Sigmoid colon (tissue), 6 donors: ENCODE measurements at regions not wholly inside any gene's neighbourhood (a gene's known extent, or its start where the extent isn't known, plus 50 kb on each side); places are given as distances from the start of the nearest gene placed in this dataset.

Experiments
- DNase-seq: peaks from one replicate; pipeline ENCODE4 v3.0.0-alpha.2; 2019
- H3K27ac ChIP-seq, 4 donors: fragments of 200-600 bp; sonication (generic); one replicate each; pipeline ENCODE4 v1.5.1; 2016 to 2019; ENCODE audit warnings: mild to moderate bottlenecking in 1 of 4
- H3K27me3 ChIP-seq, 3 donors: fragments of 200-600 bp; sonication (generic); one replicate each; pipeline ENCODE4 v1.5.1; 2019; ENCODE audit warnings: mild to moderate bottlenecking in 1 of 3
- H3K36me3 ChIP-seq, 4 donors: fragments of 200-600 bp; sonication (generic); one replicate each; pipeline ENCODE4 v1.5.1; 2016 to 2019
- H3K4me1 ChIP-seq, 4 donors: fragments of 200-600 bp; sonication (generic); one replicate each; pipeline ENCODE4 v1.5.1; 2017 to 2019
- H3K4me3 ChIP-seq, 4 donors: fragments of 200-600 bp; sonication (generic); one replicate each; pipeline ENCODE4 v1.5.1; 2017 to 2019; ENCODE audit warnings: mild to moderate bottlenecking in 2 of 4, moderate library complexity in 1 of 4
- H3K9me3 ChIP-seq, 4 donors: fragments of 200-600 bp in 3 of 4; sonication (generic) in 3 of 4; one replicate each; pipeline versions ENCODE4 v1.5.1 to v1.6.1; 2013 to 2019
- CTCF ChIP-seq, 4 experiments: fragments of 450-650 bp in 3 of 4; fragments of 200-600 bp in 1 of 4; IDR thresholded peaks; one replicate each; pipeline ENCODE4 v1.5.1; 2016 to 2019; ENCODE audit warnings: antibody characterized with exemption in 4 of 4, mild to moderate bottlenecking in 3 of 4, moderate library complexity in 2 of 4
- EP300 ChIP-seq, 4 donors: sonication (generic); formaldehyde crosslinking; IDR thresholded peaks; one replicate each; pipeline ENCODE4 v1.6.1; 2017; ENCODE audit warnings: antibody characterized with exemption in 4 of 4
- POLR2A ChIP-seq, 2 donors: fragments of 450-650 bp; IDR thresholded peaks; one replicate each; pipeline ENCODE4 v1.6.1; 2016; ENCODE audit warnings: antibody characterized with exemption in 2 of 2, mild to moderate bottlenecking in 2 of 2, moderate library complexity in 2 of 2
- POLR2AphosphoS5 ChIP-seq, 4 donors: sonication (generic); formaldehyde crosslinking; IDR thresholded peaks; one replicate each; pipeline ENCODE4 v1.6.1; 2017; ENCODE audit warnings: antibody characterized with exemption in 4 of 4
- WGBS, 2 donors: extraction: QIAGEN DNeasy Blood & Tissue Kit; methylation state at CpG; one replicate each; pipeline ENCODE4 v1.1.7; 2013; 5-methylcytosine and 5-hydroxymethylcytosine counted together
- intact Hi-C: fragments of 100-400 bp; cut with DNase I; formaldehyde crosslinking; loops from one replicate; pipeline ENCODE4 v1.15.1; 2023
- donor health status: healthy with polysubstance abuse.
- donor health status: healthy.

GRCh38 chr2:67054728-67055127 lies 342.4 kb upstream of the ETAA1 start:
- WGBS, 2 donors, result 67 to 72% methylated on average over 3 of the region's 3 CpGs
- Histone ChIP-seq H3K4me3 (no peak overlapping the region), H3K4me1 (peaks cover 0 to 23% (median 0%) of the 10 kb centered on the region in 4 donors), H3K36me3 (no peaks in the 10 kb centered on the region), H3K27ac (no peak overlapping the region), H3K27me3 (no peaks in the 10 kb centered on the region), H3K9me3 (no peaks in the 10 kb centered on the region)
- no peak for TF ChIP-seq POLR2AphosphoS5 (IDR thresholded peaks at IDR 0.05)
- TF ChIP-seq POLR2A (IDR thresholded peaks at IDR 0.05), result no peak
- no peak for TF ChIP-seq CTCF (IDR thresholded peaks at IDR 0.05)
- no peak for TF ChIP-seq EP300 (IDR thresholded peaks at IDR 0.05)
- intact Hi-C loops, result no loop called here
- no peak for DNase-seq

DNA sequence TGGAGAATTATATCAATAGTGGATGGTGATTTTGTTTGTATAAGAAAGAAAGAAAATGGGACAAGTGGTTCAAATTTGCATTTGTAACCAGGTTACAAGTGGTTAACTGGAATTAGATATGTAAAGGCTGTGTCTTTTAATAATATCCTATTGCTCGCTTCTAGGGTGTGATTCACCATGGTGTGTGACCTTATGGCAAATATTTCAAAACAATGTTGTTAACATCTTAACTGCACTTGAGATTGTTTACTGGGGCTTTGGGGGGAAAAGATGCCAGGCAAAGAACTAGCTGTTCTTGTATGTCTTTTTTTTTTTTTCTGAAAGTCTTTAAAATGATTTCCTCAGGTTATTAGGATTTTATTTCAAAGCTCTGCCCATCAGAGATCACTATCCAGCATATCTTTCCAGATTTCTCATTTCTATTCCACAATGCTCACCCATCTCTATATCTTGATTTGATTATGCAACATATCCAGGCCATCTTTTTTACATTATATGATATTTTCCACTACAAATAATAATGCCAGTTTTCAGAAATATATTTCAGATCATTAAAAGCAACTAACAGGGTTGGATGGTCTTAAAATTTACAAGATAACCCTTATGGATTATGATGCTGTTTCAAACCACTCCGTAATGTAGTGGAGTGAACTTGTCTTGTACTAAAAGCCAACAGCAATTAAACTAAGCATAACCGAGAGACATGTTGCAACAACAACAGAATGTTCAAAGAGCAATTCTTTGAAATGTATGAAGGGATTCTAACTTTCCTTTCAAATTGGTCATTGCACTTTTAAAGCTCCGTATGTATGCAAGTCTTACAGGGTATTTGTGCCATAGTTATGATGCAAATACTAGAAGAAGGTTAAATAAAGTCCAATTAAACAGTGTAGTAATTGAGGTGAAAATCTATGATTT lies 341.5 kb upstream of the ETAA1 start:
- Histone ChIP-seq H3K27me3 (no peaks in the 10 kb centered on the region), H3K4me3 (no peak overlapping the region), H3K9me3 (no peaks in the 10 kb centered on the region), H3K27ac (peak overlapping the region in 1 of 4 donors; percentile 9), H3K4me1 (peaks cover 0 to 23% (median 0%) of the 10 kb centered on the region in 4 donors), H3K36me3 (no peaks in the 10 kb centered on the region)
- 60 to 80% methylated on average over 4 of the region's 4 CpGs for WGBS, 2 donors
- DNase-seq, result no peak
- TF ChIP-seq CTCF (IDR thresholded peaks at IDR 0.05) (no peak), POLR2AphosphoS5 (IDR thresholded peaks at IDR 0.05) (no peak), POLR2A (IDR thresholded peaks at IDR 0.05) (no peak), EP300 (IDR thresholded peaks at IDR 0.05) (no peak)
- intact Hi-C loops, result no loop called here

DNA sequence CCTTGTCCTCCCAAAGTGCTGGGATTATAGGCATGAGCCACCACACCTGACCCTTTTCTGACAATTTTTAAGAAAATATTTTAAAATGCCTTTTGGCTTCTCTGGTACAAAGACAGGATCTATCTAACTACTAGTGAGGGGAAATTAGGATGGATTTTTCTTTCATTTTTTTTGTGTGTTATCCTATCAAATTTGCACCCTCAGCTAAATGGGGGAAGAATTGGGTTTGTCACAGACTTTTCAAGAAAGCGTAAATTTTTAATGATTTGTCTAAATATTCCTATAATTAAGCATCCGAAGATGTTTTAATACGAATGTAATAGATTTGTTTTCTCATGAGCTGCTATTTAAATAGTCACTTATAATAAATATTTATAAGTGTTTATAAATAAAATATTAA lies 340.0 kb upstream of the ETAA1 start:
- 87 to 90% methylated on average over 3 of the region's 3 CpGs for WGBS, 2 donors
- no peaks in the 10 kb centered on the region for H3K9me3 ChIP-seq
- H3K27me3 ChIP-seq, result no peaks in the 10 kb centered on the region
- intact Hi-C loops, result no loop called here
- peaks cover 0 to 23% (median 0%) of the 10 kb centered on the region in 4 donors for H3K4me1 ChIP-seq
- H3K36me3 ChIP-seq, result no peaks in the 10 kb centered on the region
- TF ChIP-seq POLR2A (IDR thresholded peaks at IDR 0.05) (no peak), EP300 (IDR thresholded peaks at IDR 0.05) (no peak), POLR2AphosphoS5 (IDR thresholded peaks at IDR 0.05) (no peak), CTCF (IDR thresholded peaks at IDR 0.05) (no peak)
- no peak for DNase-seq
- H3K4me3 ChIP-seq, result no peak overlapping the region
- H3K27ac ChIP-seq, result no peak overlapping the region

DNA sequence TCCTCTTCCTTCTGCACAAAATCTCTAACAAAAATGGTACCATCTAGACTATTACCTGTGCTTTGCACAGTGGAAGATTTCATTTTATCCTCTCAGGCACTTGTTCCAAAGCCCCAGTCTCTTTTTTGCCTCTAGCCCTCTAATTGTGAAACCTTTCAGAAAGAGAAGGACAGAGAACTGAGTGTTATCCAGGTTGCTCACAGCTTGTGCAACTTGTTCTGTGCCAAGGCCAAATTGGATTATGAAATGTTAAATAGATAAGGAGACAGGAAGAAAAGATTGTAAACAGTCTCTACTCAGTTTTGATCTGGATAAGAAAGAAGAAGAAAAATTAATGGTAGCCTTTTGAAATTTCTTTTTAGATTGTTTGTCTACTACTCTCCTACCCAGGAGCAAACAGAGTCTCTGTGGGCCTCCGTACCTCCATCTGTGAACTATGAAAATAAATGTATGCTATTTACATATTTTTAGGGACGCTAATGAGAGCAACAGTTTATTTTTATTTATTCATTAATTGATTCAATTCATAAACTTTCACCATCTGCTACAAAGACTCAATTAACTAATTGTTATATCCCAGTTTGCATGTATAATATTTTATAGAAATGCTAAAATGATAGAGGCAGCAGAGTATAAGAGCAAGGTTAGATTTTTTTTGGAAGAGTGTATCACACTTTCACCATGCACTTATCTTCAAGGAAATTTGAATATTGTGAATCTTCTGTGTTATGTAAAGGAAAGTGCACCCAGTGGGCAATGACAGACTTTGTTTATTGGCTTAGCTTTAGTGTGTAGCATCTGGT lies 339.0 kb upstream of the ETAA1 start:
- Histone ChIP-seq H3K27me3 (no peaks in the 10 kb centered on the region), H3K4me1 (peaks cover 0 to 23% (median 0%) of the 10 kb centered on the region in 4 donors), H3K36me3 (no peaks in the 10 kb centered on the region), H3K4me3 (no peak overlapping the region), H3K27ac (peak overlapping the region in 1 of 4 donors; percentile 18), H3K9me3 (no peaks in the 10 kb centered on the region)
- 57 to 81% methylated on average over 2 of the region's 2 CpGs for WGBS, 2 donors
- DNase-seq, result no peak
- intact Hi-C loops, result no loop called here
- TF ChIP-seq POLR2A (IDR thresholded peaks at IDR 0.05), result no peak
- TF ChIP-seq POLR2AphosphoS5 (IDR thresholded peaks at IDR 0.05), result peak in 3 of 4 donors; percentile 14 to 45 (median 40)
- no peak for TF ChIP-seq EP300 (IDR thresholded peaks at IDR 0.05)
- TF ChIP-seq CTCF (IDR thresholded peaks at IDR 0.05), result no peak
